Stimulated activated CD4-positive, alpha-beta T cell treated with anti-CD3 and anti-CD28 coated beads, Interleukin-1b, Interleukin-23, amount 100 ng/mL, for 4 hours (primary cell): ENCODE measurements at regions not wholly inside any gene's neighbourhood (a gene's known extent, or its start where the extent isn't known, plus 50 kb on each side); places are given as distances from the start of the nearest gene placed in this dataset.
"Not testable (repeated sequence)": the region's sequence is repeated elsewhere in the genome, so short reads cannot be mapped to it uniquely, and the experiment has no call there.

Source experiments
- DNase-seq, 2 donors: peaks; one replicate each; pipeline ENCODE4 v3.0.0-alpha.2; 2020; ENCODE audit warnings: low read depth in 2 of 2

GRCh38 chr12:97800561-97800960 lies 338.0 kb downstream of the RMST start:
- no peak for DNase-seq

GRCh38 chr12:97801471-97802059 lies 339.0 kb downstream of the RMST start:
- no peak for DNase-seq

- no peak for DNase-seq
Observed at GRCh38 chr12:97805146-97805545, 342.5 kb downstream of the RMST start.

GRCh38 chr12:97813301-97813700 lies 350.7 kb downstream of the RMST start:
- no peak for DNase-seq

GRCh38 chr12:97821806-97822205 lies 359.2 kb downstream of the RMST start:
- no peak for DNase-seq

GRCh38 chr12:97835541-97835940 lies 372.9 kb downstream of the RMST start:
- no peak for DNase-seq

- DNase-seq: no peak
Observed at GRCh38 chr12:97837401-97837800, 374.8 kb downstream of the RMST start.

- DNase-seq: no peak
Observed at GRCh38 chr12:97848051-97848450, 385.4 kb downstream of the RMST start.

- no peak for DNase-seq
Observed at GRCh38 chr12:97854477-97854876, 391.9 kb downstream of the RMST start.

GRCh38 chr12:97862072-97862471 lies 399.5 kb downstream of the RMST start:
- DNase-seq: no peak

- no peak for DNase-seq
Observed at GRCh38 chr12:97875064-97875463, 412.5 kb downstream of the RMST start.

- no peak for DNase-seq
Observed at GRCh38 chr12:97876780-97877179, 414.2 kb downstream of the RMST start.

GRCh38 chr12:97877404-97877803 lies 414.8 kb downstream of the RMST start:
- no peak for DNase-seq

- no peak for DNase-seq
Observed at GRCh38 chr12:97886511-97887176, 424.0 kb downstream of the RMST start.

GRCh38 chr12:97897881-97898280 lies 435.3 kb downstream of the RMST start:
- DNase-seq: not testable (repeated sequence)

- no peak for DNase-seq
Observed at GRCh38 chr12:97899529-97899928, 436.9 kb downstream of the RMST start.

- DNase-seq: no peak
Observed at GRCh38 chr12:97899956-97900355, 437.4 kb downstream of the RMST start.

GRCh38 chr12:97903356-97903755 lies 440.8 kb downstream of the RMST start:
- no peak for DNase-seq

- DNase-seq: no peak
Observed at GRCh38 chr12:97907504-97907903, 444.9 kb downstream of the RMST start.

- DNase-seq: no peak
Observed at GRCh38 chr12:97910559-97910958, 448.0 kb downstream of the RMST start.

- no peak for DNase-seq
Observed at GRCh38 chr12:97912943-97913342, 450.3 kb downstream of the RMST start.

- DNase-seq: no peak
Observed at GRCh38 chr12:97921979-97922722, 459.5 kb downstream of the RMST start.

- DNase-seq: no peak
Observed at GRCh38 chr12:97923546-97923945, 460.9 kb downstream of the RMST start.
